Transverse colon (tissue), 4 donors: ENCODE measurements at regions not wholly inside any gene's neighbourhood (a gene's known extent, or its start where the extent isn't known, plus 50 kb on each side); places are given as distances from the start of the nearest gene placed in this dataset.
"Not testable (repeated sequence)": the region's sequence is repeated elsewhere in the genome, so short reads cannot be mapped to it uniquely, and the experiment has no call there.

Experiments
- DNase-seq: peaks from one replicate; pipeline ENCODE4 v3.0.0-alpha.2; 2019
- H3K27ac ChIP-seq, 4 donors: fragments of 200-600 bp; sonication (generic); 2 replicates each; pipeline ENCODE4 v1.5.1; 2016 to 2018; ENCODE audit warnings: inconsistent platforms in 4 of 4
- H3K27me3 ChIP-seq: fragments of 200-600 bp; sonication (generic); 2 replicates; pipeline ENCODE4 v1.5.1; 2017; ENCODE audit warnings: inconsistent platforms
- H3K36me3 ChIP-seq, 4 donors: fragments of 200-600 bp; sonication (generic); 2 replicates each; pipeline ENCODE4 v1.5.1; 2017 to 2019; ENCODE audit warnings: inconsistent platforms in 4 of 4
- H3K4me1 ChIP-seq, 4 donors: fragments of 200-600 bp; sonication (generic); 2 replicates each; pipeline ENCODE4 v1.5.1; 2017 to 2020; ENCODE audit warnings: inconsistent platforms in 4 of 4
- H3K4me3 ChIP-seq, 4 donors: fragments of 200-600 bp; sonication (generic); 1 replicate in 1 of 4; 2 replicates in 3 of 4; pipeline versions ENCODE4 v1.5.1 to v1.6.1; 2017 to 2019; ENCODE audit warnings: inconsistent platforms in 4 of 4
- H3K9me3 ChIP-seq, 2 donors: fragments of 200-600 bp; sonication (generic); 2 replicates each; pipeline ENCODE4 v1.5.1; 2017 to 2019; ENCODE audit warnings: inconsistent platforms in 2 of 2
- EP300 ChIP-seq: sonication (generic); formaldehyde crosslinking; IDR thresholded peaks from one replicate; pipeline ENCODE4 v1.6.1; 2017; ENCODE audit warnings: antibody characterized with exemption, low read depth
- POLR2A ChIP-seq: fragments of 450-650 bp; IDR thresholded peaks from one replicate; pipeline ENCODE4 v1.6.1; 2016; ENCODE audit warnings: antibody characterized with exemption, mild to moderate bottlenecking, moderate library complexity
- POLR2AphosphoS5 ChIP-seq, 3 donors: sonication (generic); formaldehyde crosslinking; IDR thresholded peaks; one replicate each; pipeline ENCODE4 v1.6.1; 2016; ENCODE audit warnings: antibody characterized with exemption in 3 of 3
- WGBS, 2 donors: methylation state at CpG; one replicate each; pipeline ENCODE4 v1.1.5; 2018; ENCODE audit warnings: low coverage in 1 of 2; 5-methylcytosine and 5-hydroxymethylcytosine counted together
- in situ Hi-C, 4 donors: fragments of 200-750 bp; cut with MboI; loops; one replicate each; pipeline versions ENCODE4 v1.15.0 to v1.15.1; 2017; ENCODE audit warnings: low sequenced_read_pairs in 3 of 4, low pct_ligation_motif_present in 1 of 4, low pct_unique_long_range_greater_than_20kb in 1 of 4
- intact Hi-C: fragments of 100-400 bp; cut with DNase I; formaldehyde crosslinking; loops from one replicate; pipeline ENCODE4 v1.15.1; 2023; ENCODE audit warnings: low total_unique reads
- TF ChIP-seq, protein P1 (sequence below), 5 experiments: fragments of 200-600 bp in 3 of 5; fragments of 450-650 bp in 2 of 5; sonication (generic) in 3 of 5; IDR thresholded peaks; 1 replicate in 2 of 5; 2 replicates in 3 of 5; pipeline ENCODE4 v1.5.1; 2016 to 2017; ENCODE audit warnings: antibody characterized with exemption in 5 of 5, inconsistent platforms in 3 of 5, mild to moderate bottlenecking in 2 of 5, moderate library complexity in 1 of 5

DNA sequence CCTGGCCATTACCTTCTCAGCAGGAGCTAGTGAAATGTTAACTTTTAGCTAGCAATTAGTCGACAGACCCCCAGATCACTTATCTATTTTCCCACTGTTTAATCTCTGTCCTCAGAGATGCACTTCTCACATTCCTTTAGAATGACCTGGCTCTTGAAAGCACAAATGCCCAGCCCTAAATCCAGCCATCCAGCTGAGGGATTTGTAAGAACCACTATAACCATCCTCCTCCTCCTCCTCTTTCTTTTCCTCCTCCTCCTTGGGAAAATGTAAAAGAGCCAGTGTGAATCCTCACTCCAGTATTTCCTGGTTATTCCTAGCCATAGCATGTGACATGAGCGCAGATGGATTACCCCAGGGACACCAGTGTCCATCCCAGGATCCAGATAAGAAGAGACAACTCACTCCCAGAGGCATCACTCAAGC is 124.3 kb downstream of the ENC1 start:
- no peak for DNase-seq
- no peaks in the 10 kb centered on the region for H3K36me3 ChIP-seq
- no peaks in the 10 kb centered on the region for H3K27me3 ChIP-seq
- intact Hi-C loops, result no loop called here
- H3K27ac ChIP-seq, result no peak overlapping the region
- H3K4me1 ChIP-seq, result no peaks in the 10 kb centered on the region
- TF ChIP-seq, protein P1, sequence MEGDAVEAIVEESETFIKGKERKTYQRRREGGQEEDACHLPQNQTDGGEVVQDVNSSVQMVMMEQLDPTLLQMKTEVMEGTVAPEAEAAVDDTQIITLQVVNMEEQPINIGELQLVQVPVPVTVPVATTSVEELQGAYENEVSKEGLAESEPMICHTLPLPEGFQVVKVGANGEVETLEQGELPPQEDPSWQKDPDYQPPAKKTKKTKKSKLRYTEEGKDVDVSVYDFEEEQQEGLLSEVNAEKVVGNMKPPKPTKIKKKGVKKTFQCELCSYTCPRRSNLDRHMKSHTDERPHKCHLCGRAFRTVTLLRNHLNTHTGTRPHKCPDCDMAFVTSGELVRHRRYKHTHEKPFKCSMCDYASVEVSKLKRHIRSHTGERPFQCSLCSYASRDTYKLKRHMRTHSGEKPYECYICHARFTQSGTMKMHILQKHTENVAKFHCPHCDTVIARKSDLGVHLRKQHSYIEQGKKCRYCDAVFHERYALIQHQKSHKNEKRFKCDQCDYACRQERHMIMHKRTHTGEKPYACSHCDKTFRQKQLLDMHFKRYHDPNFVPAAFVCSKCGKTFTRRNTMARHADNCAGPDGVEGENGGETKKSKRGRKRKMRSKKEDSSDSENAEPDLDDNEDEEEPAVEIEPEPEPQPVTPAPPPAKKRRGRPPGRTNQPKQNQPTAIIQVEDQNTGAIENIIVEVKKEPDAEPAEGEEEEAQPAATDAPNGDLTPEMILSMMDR (IDR thresholded peaks at IDR 0.05), result no peak
- TF ChIP-seq POLR2A, result no peak
- no peak for TF ChIP-seq POLR2AphosphoS5 (IDR thresholded peaks at IDR 0.05)
- TF ChIP-seq EP300, result no peak
- no peaks in the 10 kb centered on the region for H3K9me3 ChIP-seq
- in situ Hi-C loops, result no loop called here
- no peak overlapping the region for H3K4me3 ChIP-seq
- 74 to 90% methylated on average over 2 of the region's 2 CpGs for WGBS, 2 donors

DNA sequence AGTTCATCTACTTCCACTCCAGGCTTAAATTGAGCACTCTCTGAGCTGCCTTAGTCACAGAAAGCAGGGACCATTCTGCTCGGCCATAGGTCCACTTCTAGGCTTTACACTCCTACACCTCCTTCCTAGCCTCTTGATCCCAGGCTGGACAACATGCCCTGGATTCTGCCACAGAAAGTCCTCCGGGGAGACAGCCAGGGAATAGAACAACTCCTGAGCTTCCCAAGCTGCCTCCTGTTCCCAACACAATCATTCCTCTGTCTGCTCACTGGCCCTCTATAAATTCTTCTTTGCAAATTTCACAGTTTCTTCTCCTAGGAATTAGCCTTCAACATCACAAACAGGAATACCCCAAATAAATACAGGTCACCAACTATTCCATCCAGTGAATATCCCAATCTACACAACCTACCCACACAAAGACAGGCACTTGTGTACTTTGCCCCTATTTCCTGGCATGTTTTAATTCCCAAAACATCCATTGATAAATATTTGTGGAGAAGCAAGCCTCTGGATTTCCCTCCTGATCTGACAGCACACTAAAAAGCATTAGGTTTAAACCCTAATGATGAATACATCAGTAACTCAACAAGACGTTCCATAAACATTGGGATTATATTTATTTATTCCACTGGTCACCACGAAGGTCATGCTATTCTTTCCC is 125.5 kb downstream of the ENC1 start:
- Histone ChIP-seq H3K36me3 (no peaks in the 10 kb centered on the region), H3K27ac (no peak overlapping the region), H3K4me1 (no peaks in the 10 kb centered on the region), H3K27me3 (no peaks in the 10 kb centered on the region), H3K9me3 (no peaks in the 10 kb centered on the region), H3K4me3 (no peak overlapping the region)
- 47 to 65% methylated on average over 3 to 4 of the region's 4 CpGs for WGBS, 2 donors
- no peak for DNase-seq
- TF ChIP-seq POLR2AphosphoS5 (IDR thresholded peaks at IDR 0.05) (no peak), EP300 (no peak), POLR2A (no peak)
- TF ChIP-seq, protein P1 (IDR thresholded peaks at IDR 0.05), result no peak
- in situ Hi-C loops (no loop called here), intact Hi-C loops (no loop called here)

DNA sequence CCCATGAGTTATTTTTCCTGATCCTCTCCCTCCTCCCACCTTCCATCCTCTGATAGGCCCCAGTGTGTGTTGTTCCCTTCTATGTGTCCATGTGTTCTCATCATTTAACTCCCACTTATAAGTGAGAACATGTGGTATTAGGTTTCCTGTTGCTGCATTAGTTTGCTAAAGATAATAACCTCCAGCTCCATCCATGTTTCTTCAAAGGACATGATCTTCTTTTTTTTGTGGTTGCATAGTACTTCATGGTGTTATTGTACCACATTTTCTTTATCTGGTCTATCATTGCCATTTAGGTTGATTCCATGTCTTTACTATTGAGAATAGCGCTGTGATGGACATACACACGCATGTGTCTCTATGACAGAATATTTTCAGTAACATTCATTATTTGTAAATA is 128.8 kb downstream of the ENC1 start:
- 92 to 96% methylated on average over 2 of the region's 2 CpGs for WGBS, 2 donors
- H3K4me3 ChIP-seq, H3K27ac ChIP-seq, H3K9me3 ChIP-seq, H3K4me1 ChIP-seq, intact Hi-C loops, H3K36me3 ChIP-seq, DNase-seq, H3K27me3 ChIP-seq, in situ Hi-C loops: not testable (repeated sequence)

DNA sequence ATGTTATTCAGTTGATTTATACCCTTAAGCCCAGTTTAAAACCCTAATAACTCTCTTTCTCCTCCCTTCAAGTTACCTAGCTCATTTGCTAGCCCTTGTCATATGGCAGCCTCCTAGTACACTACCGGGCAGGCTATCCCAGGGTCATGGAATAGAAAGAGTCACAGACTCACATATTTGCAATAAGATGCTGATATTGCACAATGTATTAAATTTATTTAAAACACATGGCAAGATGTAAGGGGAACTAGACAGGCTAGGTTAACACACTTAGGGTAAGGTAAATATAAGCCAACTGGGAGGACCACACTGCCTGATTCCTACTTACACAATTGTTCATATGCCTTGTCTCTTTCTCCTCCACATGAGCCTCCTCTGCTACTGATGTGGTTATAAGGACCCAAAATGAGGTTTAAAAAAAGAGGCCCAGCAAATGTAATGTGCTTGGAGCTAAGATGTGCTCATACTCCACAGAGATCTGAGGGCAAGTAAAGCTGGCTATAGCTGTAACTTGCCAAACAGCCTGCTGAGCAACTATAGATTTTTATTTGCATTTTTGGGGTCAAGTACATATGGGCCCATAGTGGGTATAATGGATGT is 130.0 kb downstream of the ENC1 start:
- in situ Hi-C loops (no loop called here), intact Hi-C loops (no loop called here)
- no peak for TF ChIP-seq POLR2A
- no peak for TF ChIP-seq EP300
- TF ChIP-seq, protein P1 (IDR thresholded peaks at IDR 0.05), result no peak
- no peak for TF ChIP-seq POLR2AphosphoS5 (IDR thresholded peaks at IDR 0.05)
- Histone ChIP-seq H3K9me3 (no peaks in the 10 kb centered on the region), H3K36me3 (no peaks in the 10 kb centered on the region), H3K4me1 (no peaks in the 10 kb centered on the region), H3K27ac (no peak overlapping the region), H3K4me3 (no peak overlapping the region), H3K27me3 (no peaks in the 10 kb centered on the region)
- 83 to 92% methylated on average over 1 of the region's 1 CpG for WGBS, 2 donors
- DNase-seq, result no peak
